Gastrocnemius medialis (tissue), 4 donors: ENCODE measurements at regions not wholly inside any gene's neighbourhood (a gene's known extent, or its start where the extent isn't known, plus 50 kb on each side); places are given as distances from the start of the nearest gene placed in this dataset.

Source experiments
- ATAC-seq, 2 donors: fragments of 150-250 bp; one replicate each; pipeline ENCODE4 v1.9.1; 2016
- DNase-seq, 2 donors: peaks; one replicate each; pipeline ENCODE4 v3.0.0-alpha.2; 2019
- H3K27ac ChIP-seq, 4 donors: fragments of 200-600 bp; sonication (generic); 1 replicate in 1 of 4; 2 replicates in 3 of 4; pipeline ENCODE4 v1.5.1; 2016 to 2018; ENCODE audit warnings: mild to moderate bottlenecking in 2 of 4, moderate library complexity in 1 of 4
- H3K27me3 ChIP-seq, 3 donors: fragments of 200-600 bp; sonication (generic) in 2 of 3; 1 replicate in 1 of 3; 2 replicates in 2 of 3; pipeline versions ENCODE4 v1.5.1 to v1.6.0; 2016 to 2019; ENCODE audit warnings: mild to moderate bottlenecking in 1 of 3, moderate library complexity in 1 of 3
- H3K36me3 ChIP-seq, 2 donors: fragments of 200-600 bp; sonication (generic) in 1 of 2; one replicate each; pipeline ENCODE4 v1.5.1; 2017 to 2018
- H3K4me1 ChIP-seq, 2 donors: fragments of 200-600 bp; sonication (generic) in 1 of 2; one replicate each; pipeline ENCODE4 v1.5.1; 2016 to 2017; ENCODE audit warnings: mild to moderate bottlenecking in 2 of 2
- H3K4me3 ChIP-seq, 4 donors: fragments of 200-600 bp; sonication (generic) in 3 of 4; 1 replicate in 1 of 4; 2 replicates in 3 of 4; pipeline ENCODE4 v1.5.1; 2016 to 2019; ENCODE audit warnings: mild to moderate bottlenecking in 2 of 4
- H3K9me3 ChIP-seq, 3 donors: fragments of 200-600 bp; sonication (generic) in 2 of 3; 1 replicate in 1 of 3; 2 replicates in 2 of 3; pipeline ENCODE4 v1.5.1; 2016 to 2019
- POLR2A ChIP-seq, 2 donors: fragments of 450-650 bp; IDR thresholded peaks; one replicate each; pipeline ENCODE4 v1.6.1; 2017; ENCODE audit warnings: antibody characterized with exemption in 2 of 2, mild to moderate bottlenecking in 2 of 2, moderate library complexity in 2 of 2
- in situ Hi-C, 4 donors: fragments of 200-750 bp; cut with MboI; loops; one replicate each; pipeline versions ENCODE4 v1.15.0 to v1.8.0; 2017; ENCODE audit warnings: low sequenced_read_pairs in 4 of 4
- intact Hi-C: fragments of 100-400 bp; cut with DNase I; formaldehyde crosslinking; loops from one replicate; pipeline ENCODE4 v1.15.1; 2023; ENCODE audit warnings: low total_unique reads
- TF ChIP-seq, protein P1 (sequence below), 5 experiments: fragments of 450-650 bp in 3 of 5; fragments of 200-600 bp in 2 of 5; sonication (generic) in 2 of 5; IDR thresholded peaks in 4 of 5; conservative IDR thresholded peaks in 1 of 5; 1 replicate in 4 of 5; 2 replicates in 1 of 5; pipeline ENCODE4 v1.5.1; 2016 to 2019; ENCODE audit warnings: antibody characterized with exemption in 5 of 5, mild to moderate bottlenecking in 3 of 5, moderate library complexity in 3 of 5

DNA sequence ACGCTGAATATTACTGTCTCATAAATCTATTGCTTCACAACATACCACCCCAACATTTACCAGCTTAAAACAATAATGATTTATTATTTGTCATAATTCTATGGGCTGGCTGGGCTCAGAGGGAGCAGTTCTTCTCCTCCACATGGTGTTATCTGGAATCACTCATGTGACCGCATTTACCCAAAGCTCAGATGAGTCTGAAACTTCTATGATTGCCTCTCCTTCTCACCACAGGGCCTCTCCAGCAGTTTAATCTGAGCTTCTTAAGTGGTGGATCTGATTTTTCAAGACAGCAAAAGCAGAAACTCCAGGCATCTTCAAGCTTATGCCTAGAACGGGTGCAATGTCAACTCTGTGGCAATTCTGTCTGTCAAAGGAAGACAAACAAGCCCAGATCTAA, 210.3 kb upstream of the ADRA1B start:
- H3K27ac ChIP-seq, result no peak overlapping the region
- no peaks in the 10 kb centered on the region for H3K36me3 ChIP-seq
- H3K4me1 ChIP-seq, result no peaks in the 10 kb centered on the region
- in situ Hi-C loops, result no loop called here
- no peak for DNase-seq
- intact Hi-C loops, result no loop called here
- no peak for ATAC-seq
- H3K4me3 ChIP-seq, result no peak overlapping the region
- H3K27me3 ChIP-seq, result no peaks in the 10 kb centered on the region
- no peak for TF ChIP-seq POLR2A (IDR thresholded peaks at IDR 0.05)
- TF ChIP-seq, protein P1, sequence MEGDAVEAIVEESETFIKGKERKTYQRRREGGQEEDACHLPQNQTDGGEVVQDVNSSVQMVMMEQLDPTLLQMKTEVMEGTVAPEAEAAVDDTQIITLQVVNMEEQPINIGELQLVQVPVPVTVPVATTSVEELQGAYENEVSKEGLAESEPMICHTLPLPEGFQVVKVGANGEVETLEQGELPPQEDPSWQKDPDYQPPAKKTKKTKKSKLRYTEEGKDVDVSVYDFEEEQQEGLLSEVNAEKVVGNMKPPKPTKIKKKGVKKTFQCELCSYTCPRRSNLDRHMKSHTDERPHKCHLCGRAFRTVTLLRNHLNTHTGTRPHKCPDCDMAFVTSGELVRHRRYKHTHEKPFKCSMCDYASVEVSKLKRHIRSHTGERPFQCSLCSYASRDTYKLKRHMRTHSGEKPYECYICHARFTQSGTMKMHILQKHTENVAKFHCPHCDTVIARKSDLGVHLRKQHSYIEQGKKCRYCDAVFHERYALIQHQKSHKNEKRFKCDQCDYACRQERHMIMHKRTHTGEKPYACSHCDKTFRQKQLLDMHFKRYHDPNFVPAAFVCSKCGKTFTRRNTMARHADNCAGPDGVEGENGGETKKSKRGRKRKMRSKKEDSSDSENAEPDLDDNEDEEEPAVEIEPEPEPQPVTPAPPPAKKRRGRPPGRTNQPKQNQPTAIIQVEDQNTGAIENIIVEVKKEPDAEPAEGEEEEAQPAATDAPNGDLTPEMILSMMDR (IDR thresholded peaks at IDR 0.05 in 4 of 5, conservative IDR thresholded peaks at IDR 0.05 in 1 of 5), result no peak
- no peaks in the 10 kb centered on the region for H3K9me3 ChIP-seq

- in situ Hi-C loops, result no loop called here
- Histone ChIP-seq H3K4me1 (no peaks in the 10 kb centered on the region), H3K27me3 (no peaks in the 10 kb centered on the region), H3K4me3 (no peak overlapping the region), H3K27ac (no peak overlapping the region), H3K36me3 (no peaks in the 10 kb centered on the region), H3K9me3 (no peaks in the 10 kb centered on the region)
- TF ChIP-seq, protein P1 (IDR thresholded peaks at IDR 0.05 in 4 of 5, conservative IDR thresholded peaks at IDR 0.05 in 1 of 5), result no peak
- no peak for TF ChIP-seq POLR2A (IDR thresholded peaks at IDR 0.05)
- DNase-seq (no peak), ATAC-seq (no peak)
- intact Hi-C loops, result no loop called here
Measured at GRCh38 chr5:159708090-159708489, 208.2 kb upstream of the ADRA1B start.

DNA sequence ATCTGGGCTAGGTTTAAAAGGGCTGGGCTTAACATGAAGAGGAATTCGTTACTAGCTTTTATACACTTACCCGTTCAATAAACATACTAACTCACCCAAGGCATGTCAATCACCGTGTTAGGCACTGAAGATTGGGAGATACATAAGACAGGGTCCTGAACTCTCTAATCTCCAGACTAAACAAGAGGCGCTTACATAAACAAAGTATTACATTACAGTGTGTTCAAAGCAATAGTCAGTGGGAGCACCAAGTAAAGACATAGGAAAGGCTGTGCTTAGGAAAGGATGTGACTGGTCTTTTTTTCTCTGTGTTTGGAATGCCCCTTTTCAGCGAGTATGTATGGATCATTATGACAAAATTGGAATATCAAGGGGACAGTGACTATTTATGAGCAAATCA, 203.6 kb upstream of the ADRA1B start:
- H3K4me3 ChIP-seq, result no peak overlapping the region
- ATAC-seq (no peak), DNase-seq (no peak)
- H3K4me1 ChIP-seq, result no peaks in the 10 kb centered on the region
- H3K27ac ChIP-seq, result no peak overlapping the region
- no peaks in the 10 kb centered on the region for H3K9me3 ChIP-seq
- intact Hi-C loops (no loop called here), in situ Hi-C loops (no loop called here)
- H3K36me3 ChIP-seq, result no peaks in the 10 kb centered on the region
- H3K27me3 ChIP-seq, result no peaks in the 10 kb centered on the region
- TF ChIP-seq POLR2A (IDR thresholded peaks at IDR 0.05), result no peak
- TF ChIP-seq, protein P1 (IDR thresholded peaks at IDR 0.05 in 4 of 5, conservative IDR thresholded peaks at IDR 0.05 in 1 of 5), result no peak

DNA sequence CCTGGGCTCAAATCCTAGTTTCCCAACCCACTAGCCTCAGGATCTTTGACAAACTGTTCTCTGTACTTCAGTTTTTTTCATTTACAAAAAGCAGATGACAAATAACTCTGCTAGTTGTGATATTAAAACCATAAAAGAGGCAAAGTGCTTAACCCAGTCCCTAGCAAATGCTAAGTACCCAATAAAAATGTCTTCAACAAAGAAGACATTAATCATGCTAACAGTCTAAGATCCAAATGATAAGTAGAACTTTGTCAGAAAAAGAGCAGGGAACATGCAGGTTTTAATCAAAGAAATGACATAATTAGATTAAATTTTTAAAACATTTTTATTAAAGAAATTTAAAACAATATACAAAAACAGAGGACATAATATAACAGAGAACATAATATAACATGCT, 203.0 kb upstream of the ADRA1B start:
- in situ Hi-C loops, result no loop called here
- intact Hi-C loops, result no loop called here

GRCh38 chr5:159713773-159714172, 202.5 kb upstream of the ADRA1B start:
- no peak for DNase-seq
- Histone ChIP-seq H3K4me1 (no peaks in the 10 kb centered on the region), H3K4me3 (no peak overlapping the region), H3K36me3 (no peaks in the 10 kb centered on the region), H3K27me3 (no peaks in the 10 kb centered on the region), H3K27ac (no peak overlapping the region), H3K9me3 (no peaks in the 10 kb centered on the region)
- intact Hi-C loops, result no loop called here
- in situ Hi-C loops, result no loop called here
- TF ChIP-seq, protein P1 (IDR thresholded peaks at IDR 0.05 in 4 of 5, conservative IDR thresholded peaks at IDR 0.05 in 1 of 5), result no peak
- TF ChIP-seq POLR2A (IDR thresholded peaks at IDR 0.05), result no peak
- ATAC-seq, result no peak

More for the DNA sequence above, 203.0 kb upstream of the ADRA1B start:
- no peaks in the 10 kb centered on the region for H3K4me1 ChIP-seq
- DNase-seq, result no peak
- no peaks in the 10 kb centered on the region for H3K36me3 ChIP-seq
- H3K9me3 ChIP-seq, result no peaks in the 10 kb centered on the region
- H3K27me3 ChIP-seq, result no peaks in the 10 kb centered on the region
- no peak overlapping the region for H3K4me3 ChIP-seq
- H3K27ac ChIP-seq, result no peak overlapping the region
- TF ChIP-seq, protein P1 (IDR thresholded peaks at IDR 0.05 in 4 of 5, conservative IDR thresholded peaks at IDR 0.05 in 1 of 5), result no peak
- ATAC-seq, result no peak
